WTC11 (cell line): ENCODE measurements at regions not wholly inside any gene's neighbourhood (a gene's known extent, or its start where the extent isn't known, plus 50 kb on each side); places are given as distances from the start of the nearest gene placed in this dataset.

ENCODE experiments used
- CTCF ChIP-seq: fragments of 200-600 bp; IDR thresholded peaks from 2 replicates; pipeline ENCODE4 v1.8.0; 2022; ENCODE audit warnings: antibody characterized with exemption
- ELF4 ChIP-seq: sonication (generic); formaldehyde crosslinking; IDR thresholded peaks from 2 replicates; pipeline ENCODE4 v1.8.1; 2022; ENCODE audit warnings: low read depth, mild to moderate bottlenecking, moderate library complexity, missing genetic modification reagents
- ESRRA ChIP-seq: sonication (generic); formaldehyde crosslinking; IDR thresholded peaks from 2 replicates; pipeline ENCODE4 v1.8.1; 2022; ENCODE audit warnings: mild to moderate bottlenecking, missing genetic modification reagents, borderline replicate concordance
- GTF2I ChIP-seq: fragments of 250-450 bp; sonication (Bioruptor Pico); conservative IDR thresholded peaks from 2 replicates; pipeline ENCODE4 v1.4.0; 2021; ENCODE audit warnings: mild to moderate bottlenecking
- JUN ChIP-seq: sonication (generic); formaldehyde crosslinking; IDR thresholded peaks from 2 replicates; pipeline ENCODE4 v1.8.0; 2023; ENCODE audit warnings: mild to moderate bottlenecking, missing genetic modification reagents
- ZNF317 ChIP-seq: sonication (generic); formaldehyde crosslinking; IDR thresholded peaks from 2 replicates; pipeline ENCODE4 v1.8.1; 2023; ENCODE audit warnings: low read depth, mild to moderate bottlenecking, moderate library complexity, missing genetic modification reagents, borderline replicate concordance
- ZNF532 ChIP-seq: fragments of 250-450 bp; sonication (Bioruptor Pico); IDR thresholded peaks from 2 replicates; pipeline ENCODE4 v1.9.0; 2021; ENCODE audit warnings: mild to moderate bottlenecking, borderline replicate concordance
- TF ChIP-seq, protein P1 (sequence below): sonication (generic); formaldehyde crosslinking; IDR thresholded peaks from 2 replicates; pipeline ENCODE4 v1.8.1; 2023; ENCODE audit warnings: mild to moderate bottlenecking, moderate library complexity, missing genetic modification reagents
- TF ChIP-seq, protein P2 (sequence below): sonication (generic); formaldehyde crosslinking; IDR thresholded peaks from 2 replicates; pipeline ENCODE4 v1.8.1; 2023; ENCODE audit warnings: mild to moderate bottlenecking, missing genetic modification reagents, moderate library complexity
- TF ChIP-seq, protein P3 (sequence below): sonication (generic); formaldehyde crosslinking; IDR thresholded peaks from 2 replicates; pipeline ENCODE4 v1.8.0; 2022; ENCODE audit warnings: mild to moderate bottlenecking, missing genetic modification reagents
- TF ChIP-seq, protein P4 (sequence below): sonication (generic); formaldehyde crosslinking; IDR thresholded peaks from 2 replicates; pipeline ENCODE4 v1.8.0; 2023; ENCODE audit warnings: missing genetic modification reagents

DNA sequence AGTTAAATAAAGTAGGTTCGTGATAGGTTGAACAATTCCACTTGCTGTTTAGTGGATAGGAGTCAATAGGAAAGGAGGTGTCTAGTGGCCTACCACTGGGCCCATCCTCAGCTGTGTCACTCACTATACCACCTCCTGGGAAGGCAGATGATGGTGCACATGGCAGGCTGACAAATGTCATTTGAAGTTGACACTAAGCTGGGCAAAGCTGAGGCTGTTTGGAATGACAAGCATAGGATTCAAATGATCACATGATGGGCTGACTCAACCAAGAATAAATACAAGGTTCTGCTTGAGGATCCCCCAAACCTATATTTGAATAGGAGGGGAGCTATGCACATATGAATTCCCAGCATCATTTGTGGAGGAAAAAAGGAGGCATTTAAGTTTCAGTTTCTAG, 489.8 kb downstream of the RPS24 start:
- TF ChIP-seq ELF4 (CRISPR knock-in tag) (no peak), JUN (CRISPR knock-in tag) (no peak), CTCF (no peak), GTF2I (CRISPR knock-in tag) (no peak), ZNF532 (no peak), ZNF317 (CRISPR knock-in tag) (no peak), ESRRA (CRISPR knock-in tag) (no peak)
- TF ChIP-seq, protein P1, sequence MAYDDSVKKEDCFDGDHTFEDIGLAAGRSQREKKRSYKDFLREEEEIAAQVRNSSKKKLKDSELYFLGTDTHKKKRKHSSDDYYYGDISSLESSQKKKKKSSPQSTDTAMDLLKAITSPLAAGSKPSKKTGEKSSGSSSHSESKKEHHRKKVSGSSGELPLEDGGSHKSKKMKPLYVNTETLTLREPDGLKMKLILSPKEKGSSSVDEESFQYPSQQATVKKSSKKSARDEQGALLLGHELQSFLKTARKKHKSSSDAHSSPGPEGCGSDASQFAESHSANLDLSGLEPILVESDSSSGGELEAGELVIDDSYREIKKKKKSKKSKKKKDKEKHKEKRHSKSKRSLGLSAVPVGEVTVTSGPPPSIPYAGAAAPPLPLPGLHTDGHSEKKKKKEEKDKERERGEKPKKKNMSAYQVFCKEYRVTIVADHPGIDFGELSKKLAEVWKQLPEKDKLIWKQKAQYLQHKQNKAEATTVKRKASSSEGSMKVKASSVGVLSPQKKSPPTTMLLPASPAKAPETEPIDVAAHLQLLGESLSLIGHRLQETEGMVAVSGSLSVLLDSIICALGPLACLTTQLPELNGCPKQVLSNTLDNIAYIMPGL: no peak
- TF ChIP-seq, protein P2, sequence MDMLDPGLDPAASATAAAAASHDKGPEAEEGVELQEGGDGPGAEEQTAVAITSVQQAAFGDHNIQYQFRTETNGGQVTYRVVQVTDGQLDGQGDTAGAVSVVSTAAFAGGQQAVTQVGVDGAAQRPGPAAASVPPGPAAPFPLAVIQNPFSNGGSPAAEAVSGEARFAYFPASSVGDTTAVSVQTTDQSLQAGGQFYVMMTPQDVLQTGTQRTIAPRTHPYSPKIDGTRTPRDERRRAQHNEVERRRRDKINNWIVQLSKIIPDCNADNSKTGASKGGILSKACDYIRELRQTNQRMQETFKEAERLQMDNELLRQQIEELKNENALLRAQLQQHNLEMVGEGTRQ (CRISPR knock-in tag): no peak
- TF ChIP-seq, protein P3, sequence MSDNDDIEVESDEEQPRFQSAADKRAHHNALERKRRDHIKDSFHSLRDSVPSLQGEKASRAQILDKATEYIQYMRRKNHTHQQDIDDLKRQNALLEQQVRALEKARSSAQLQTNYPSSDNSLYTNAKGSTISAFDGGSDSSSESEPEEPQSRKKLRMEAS (CRISPR knock-in tag): no peak
- TF ChIP-seq, protein P4, sequence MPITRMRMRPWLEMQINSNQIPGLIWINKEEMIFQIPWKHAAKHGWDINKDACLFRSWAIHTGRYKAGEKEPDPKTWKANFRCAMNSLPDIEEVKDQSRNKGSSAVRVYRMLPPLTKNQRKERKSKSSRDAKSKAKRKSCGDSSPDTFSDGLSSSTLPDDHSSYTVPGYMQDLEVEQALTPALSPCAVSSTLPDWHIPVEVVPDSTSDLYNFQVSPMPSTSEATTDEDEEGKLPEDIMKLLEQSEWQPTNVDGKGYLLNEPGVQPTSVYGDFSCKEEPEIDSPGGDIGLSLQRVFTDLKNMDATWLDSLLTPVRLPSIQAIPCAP: no peak
